HCEC 1CT (cell line): ENCODE measurements at regions not wholly inside any gene's neighbourhood (a gene's known extent, or its start where the extent isn't known, plus 50 kb on each side); places are given as distances from the start of the nearest gene placed in this dataset.

Source experiments
- DNase-seq: peaks from one replicate; pipeline ENCODE4 v3.0.0-alpha.2; 2017

GRCh38 chr2:100627330-100628300 lies 64.8 kb downstream of the PDCL3 start:
- no peak for DNase-seq

- no peak for DNase-seq
These were observed 65.7 kb downstream of the PDCL3 start for GRCh38 chr2:100628506-100628905.

- DNase-seq: no peak
These were observed 66.5 kb downstream of the PDCL3 start for GRCh38 chr2:100629309-100629708.

GRCh38 chr2:100630473-100630977 lies 67.7 kb downstream of the PDCL3 start:
- no peak for DNase-seq

- no peak for DNase-seq
These were observed 69.2 kb downstream of the PDCL3 start for GRCh38 chr2:100632037-100632436.

GRCh38 chr2:100632759-100633158 lies 70.0 kb downstream of the PDCL3 start:
- DNase-seq: no peak

- DNase-seq: no peak
These were observed 77.0 kb downstream of the PDCL3 start for GRCh38 chr2:100639588-100640390.

GRCh38 chr2:100640431-100641124 lies 77.8 kb downstream of the PDCL3 start:
- no peak for DNase-seq

GRCh38 chr2:100641125-100641435 lies 78.3 kb downstream of the PDCL3 start:
- no peak for DNase-seq

GRCh38 chr2:100642425-100642824 lies 79.6 kb downstream of the PDCL3 start:
- DNase-seq: no peak

GRCh38 chr2:100643467-100643866 lies 80.7 kb downstream of the PDCL3 start:
- DNase-seq: no peak

GRCh38 chr2:100643906-100644501 lies 81.2 kb downstream of the PDCL3 start:
- no peak for DNase-seq

GRCh38 chr2:100645695-100646429 lies 83.1 kb downstream of the PDCL3 start:
- DNase-seq: no peak

GRCh38 chr2:100647709-100648108 lies 84.9 kb downstream of the PDCL3 start:
- DNase-seq: no peak

- no peak for DNase-seq
These were observed 87.4 kb downstream of the PDCL3 start for GRCh38 chr2:100650151-100650550.

- DNase-seq: no peak
These were observed 90.7 kb downstream of the PDCL3 start for GRCh38 chr2:100653449-100654035.

GRCh38 chr2:100654611-100655010 lies 91.8 kb downstream of the PDCL3 start:
- DNase-seq: no peak

- DNase-seq: no peak
These were observed 92.7 kb downstream of the PDCL3 start for GRCh38 chr2:100655446-100655845.

GRCh38 chr2:100655936-100656534 lies 93.2 kb downstream of the PDCL3 start:
- no peak for DNase-seq

GRCh38 chr2:100658017-100658416 lies 95.2 kb downstream of the PDCL3 start:
- no peak for DNase-seq
